ENCODE measurements at regions not wholly inside any gene's neighbourhood (a gene's known extent, or its start where the extent isn't known, plus 50 kb on each side); places are given as distances from the start of the nearest gene placed in this dataset.

DNA sequence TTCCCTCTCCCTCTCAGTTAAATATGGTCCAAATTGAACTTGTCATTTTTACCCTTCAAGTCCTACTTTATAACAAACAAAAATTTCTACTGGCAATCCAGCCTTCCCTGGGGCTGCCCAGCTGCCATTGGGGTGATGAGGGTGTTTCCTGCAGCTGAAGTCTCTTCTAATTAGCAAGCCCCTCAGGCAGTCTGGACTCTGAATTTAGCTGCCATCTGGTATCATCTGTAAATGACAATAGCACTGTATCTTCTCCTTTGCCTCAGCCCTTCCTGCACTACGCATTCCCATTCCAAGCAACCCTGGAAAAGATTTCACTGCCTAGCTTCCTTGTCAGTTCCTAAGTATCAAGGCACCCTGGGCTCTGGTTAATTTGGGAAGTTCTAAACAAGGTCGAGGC, 331.1 kb upstream of the KLF12 start (continued):
- TF ChIP-seq, protein P1, sequence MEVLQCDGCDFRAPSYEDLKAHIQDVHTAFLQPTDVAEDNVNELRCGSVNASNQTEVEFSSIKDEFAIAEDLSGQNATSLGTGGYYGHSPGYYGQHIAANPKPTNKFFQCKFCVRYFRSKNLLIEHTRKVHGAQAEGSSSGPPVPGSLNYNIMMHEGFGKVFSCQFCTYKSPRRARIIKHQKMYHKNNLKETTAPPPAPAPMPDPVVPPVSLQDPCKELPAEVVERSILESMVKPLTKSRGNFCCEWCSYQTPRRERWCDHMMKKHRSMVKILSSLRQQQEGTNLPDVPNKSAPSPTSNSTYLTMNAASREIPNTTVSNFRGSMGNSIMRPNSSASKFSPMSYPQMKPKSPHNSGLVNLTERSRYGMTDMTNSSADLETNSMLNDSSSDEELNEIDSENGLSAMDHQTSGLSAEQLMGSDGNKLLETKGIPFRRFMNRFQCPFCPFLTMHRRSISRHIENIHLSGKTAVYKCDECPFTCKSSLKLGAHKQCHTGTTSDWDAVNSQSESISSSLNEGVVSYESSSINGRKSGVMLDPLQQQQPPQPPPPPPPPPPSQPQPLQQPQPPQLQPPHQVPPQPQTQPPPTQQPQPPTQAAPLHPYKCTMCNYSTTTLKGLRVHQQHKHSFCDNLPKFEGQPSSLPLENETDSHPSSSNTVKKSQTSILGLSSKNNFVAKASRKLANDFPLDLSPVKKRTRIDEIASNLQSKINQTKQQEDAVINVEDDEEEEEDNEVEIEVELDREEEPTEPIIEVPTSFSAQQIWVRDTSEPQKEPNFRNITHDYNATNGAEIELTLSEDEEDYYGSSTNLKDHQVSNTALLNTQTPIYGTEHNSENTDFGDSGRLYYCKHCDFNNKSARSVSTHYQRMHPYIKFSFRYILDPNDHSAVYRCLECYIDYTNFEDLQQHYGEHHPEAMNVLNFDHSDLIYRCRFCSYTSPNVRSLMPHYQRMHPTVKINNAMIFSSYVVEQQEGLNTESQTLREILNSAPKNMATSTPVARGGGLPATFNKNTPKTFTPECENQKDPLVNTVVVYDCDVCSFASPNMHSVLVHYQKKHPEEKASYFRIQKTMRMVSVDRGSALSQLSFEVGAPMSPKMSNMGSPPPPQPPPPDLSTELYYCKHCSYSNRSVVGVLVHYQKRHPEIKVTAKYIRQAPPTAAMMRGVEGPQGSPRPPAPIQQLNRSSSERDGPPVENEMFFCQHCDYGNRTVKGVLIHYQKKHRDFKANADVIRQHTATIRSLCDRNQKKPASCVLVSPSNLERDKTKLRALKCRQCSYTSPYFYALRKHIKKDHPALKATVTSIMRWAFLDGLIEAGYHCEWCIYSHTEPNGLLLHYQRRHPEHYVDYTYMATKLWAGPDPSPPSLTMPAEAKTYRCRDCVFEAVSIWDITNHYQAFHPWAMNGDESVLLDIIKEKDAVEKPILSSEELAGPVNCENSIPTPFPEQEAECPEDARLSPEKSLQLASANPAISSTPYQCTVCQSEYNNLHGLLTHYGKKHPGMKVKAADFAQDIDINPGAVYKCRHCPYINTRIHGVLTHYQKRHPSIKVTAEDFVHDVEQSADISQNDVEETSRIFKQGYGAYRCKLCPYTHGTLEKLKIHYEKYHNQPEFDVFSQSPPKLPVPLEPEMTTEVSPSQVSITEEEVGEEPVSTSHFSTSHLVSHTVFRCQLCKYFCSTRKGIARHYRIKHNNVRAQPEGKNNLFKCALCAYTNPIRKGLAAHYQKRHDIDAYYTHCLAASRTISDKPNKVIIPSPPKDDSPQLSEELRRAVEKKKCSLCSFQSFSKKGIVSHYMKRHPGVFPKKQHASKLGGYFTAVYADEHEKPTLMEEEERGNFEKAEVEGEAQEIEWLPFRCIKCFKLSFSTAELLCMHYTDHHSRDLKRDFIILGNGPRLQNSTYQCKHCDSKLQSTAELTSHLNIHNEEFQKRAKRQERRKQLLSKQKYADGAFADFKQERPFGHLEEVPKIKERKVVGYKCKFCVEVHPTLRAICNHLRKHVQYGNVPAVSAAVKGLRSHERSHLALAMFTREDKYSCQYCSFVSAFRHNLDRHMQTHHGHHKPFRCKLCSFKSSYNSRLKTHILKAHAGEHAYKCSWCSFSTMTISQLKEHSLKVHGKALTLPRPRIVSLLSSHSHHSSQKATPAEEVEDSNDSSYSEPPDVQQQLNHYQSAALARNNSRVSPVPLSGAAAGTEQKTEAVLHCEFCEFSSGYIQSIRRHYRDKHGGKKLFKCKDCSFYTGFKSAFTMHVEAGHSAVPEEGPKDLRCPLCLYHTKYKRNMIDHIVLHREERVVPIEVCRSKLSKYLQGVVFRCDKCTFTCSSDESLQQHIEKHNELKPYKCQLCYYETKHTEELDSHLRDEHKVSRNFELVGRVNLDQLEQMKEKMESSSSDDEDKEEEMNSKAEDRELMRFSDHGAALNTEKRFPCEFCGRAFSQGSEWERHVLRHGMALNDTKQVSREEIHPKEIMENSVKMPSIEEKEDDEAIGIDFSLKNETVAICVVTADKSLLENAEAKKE (CRISPR knock-in tag; IDR thresholded peaks at IDR 0.05), result no peak
- TF ChIP-seq, protein P2, sequence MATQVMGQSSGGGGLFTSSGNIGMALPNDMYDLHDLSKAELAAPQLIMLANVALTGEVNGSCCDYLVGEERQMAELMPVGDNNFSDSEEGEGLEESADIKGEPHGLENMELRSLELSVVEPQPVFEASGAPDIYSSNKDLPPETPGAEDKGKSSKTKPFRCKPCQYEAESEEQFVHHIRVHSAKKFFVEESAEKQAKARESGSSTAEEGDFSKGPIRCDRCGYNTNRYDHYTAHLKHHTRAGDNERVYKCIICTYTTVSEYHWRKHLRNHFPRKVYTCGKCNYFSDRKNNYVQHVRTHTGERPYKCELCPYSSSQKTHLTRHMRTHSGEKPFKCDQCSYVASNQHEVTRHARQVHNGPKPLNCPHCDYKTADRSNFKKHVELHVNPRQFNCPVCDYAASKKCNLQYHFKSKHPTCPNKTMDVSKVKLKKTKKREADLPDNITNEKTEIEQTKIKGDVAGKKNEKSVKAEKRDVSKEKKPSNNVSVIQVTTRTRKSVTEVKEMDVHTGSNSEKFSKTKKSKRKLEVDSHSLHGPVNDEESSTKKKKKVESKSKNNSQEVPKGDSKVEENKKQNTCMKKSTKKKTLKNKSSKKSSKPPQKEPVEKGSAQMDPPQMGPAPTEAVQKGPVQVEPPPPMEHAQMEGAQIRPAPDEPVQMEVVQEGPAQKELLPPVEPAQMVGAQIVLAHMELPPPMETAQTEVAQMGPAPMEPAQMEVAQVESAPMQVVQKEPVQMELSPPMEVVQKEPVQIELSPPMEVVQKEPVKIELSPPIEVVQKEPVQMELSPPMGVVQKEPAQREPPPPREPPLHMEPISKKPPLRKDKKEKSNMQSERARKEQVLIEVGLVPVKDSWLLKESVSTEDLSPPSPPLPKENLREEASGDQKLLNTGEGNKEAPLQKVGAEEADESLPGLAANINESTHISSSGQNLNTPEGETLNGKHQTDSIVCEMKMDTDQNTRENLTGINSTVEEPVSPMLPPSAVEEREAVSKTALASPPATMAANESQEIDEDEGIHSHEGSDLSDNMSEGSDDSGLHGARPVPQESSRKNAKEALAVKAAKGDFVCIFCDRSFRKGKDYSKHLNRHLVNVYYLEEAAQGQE (IDR thresholded peaks at IDR 0.05; ENCODE audit: unreplicated experiment), result no peak

DNA sequence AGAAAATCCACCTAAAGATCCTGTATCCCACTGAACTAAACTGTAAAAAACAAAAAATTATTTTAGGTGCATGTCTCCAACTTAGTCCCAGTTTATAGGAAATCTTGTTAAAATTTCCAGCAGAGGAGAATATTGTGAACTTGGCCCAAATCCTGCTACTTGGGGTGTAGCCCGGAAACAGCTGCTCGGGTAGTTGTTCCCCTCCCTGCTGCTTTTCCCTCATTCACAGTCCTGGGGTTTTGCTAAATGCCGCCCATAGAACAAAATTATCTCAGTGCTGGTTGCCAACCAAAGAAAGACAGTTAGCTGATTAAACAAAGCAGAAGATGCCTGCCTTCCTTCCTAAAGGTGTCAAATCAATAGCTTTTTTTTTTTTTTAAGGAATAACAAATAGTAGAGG, 330.5 kb upstream of the KLF12 start:
- H3K9me3 Mint-ChIP-seq, result no peaks in the 10 kb centered on the region
- H4K20me1 ChIP-seq (replicated peaks; ENCODE audit: insufficient read depth), result no peaks in the 10 kb centered on the region
- H3K4me1 ChIP-seq (ENCODE audit: insufficient read depth), result peaks cover 12% of the 10 kb centered on the region; the same call in 1 of the 2 replicates
- no peak overlapping the region for H3K4me3 ChIP-seq
- peaks cover 21% of the 10 kb centered on the region for H3K4me1 Mint-ChIP-seq
- H3K4me2 ChIP-seq, result no peak overlapping the region
- no peaks in the 10 kb centered on the region for H3K27me3 ChIP-seq (ENCODE audit: insufficient read depth)
- DNase-seq (ENCODE audit: low spot score) (no peak), ATAC-seq (no peak)
- H3K27ac Mint-ChIP-seq, result no peak overlapping the region
- no peaks in the 10 kb centered on the region for H3F3A ChIP-seq (replicated peaks; ENCODE audit: low read depth)
- H3K36me3 Mint-ChIP-seq (ENCODE audit: low read depth), result no peaks in the 10 kb centered on the region
- H3K27me3 Mint-ChIP-seq (ENCODE audit: insufficient read depth, low read depth, poor library complexity), result no peaks in the 10 kb centered on the region
- H3K4me3 Mint-ChIP-seq, result no peak overlapping the region
- H3K79me2 ChIP-seq (replicated peaks; ENCODE audit: insufficient read depth), result no peaks in the 10 kb centered on the region
- 0 out of 2 replicates have a peak, but pooled peaks cover 6% of the 10 kb centered on the region for H3K9me2 ChIP-seq (ENCODE audit: insufficient read depth)
- 0 out of 2 replicates have a peak overlapping the region, but pooled peaks have one; percentile 65 for H2AFZ ChIP-seq
- no peaks in the 10 kb centered on the region for H3K36me3 ChIP-seq (ENCODE audit: insufficient read depth)
- no peak overlapping the region for H3K27ac ChIP-seq (ENCODE audit: low read depth)
- TF ChIP-seq EZH2 (IDR thresholded peaks at IDR 0.05; ENCODE audit: low read depth, unreplicated experiment) (no peak), EZH2phosphoT487 (IDR thresholded peaks at IDR 0.05; ENCODE audit: unreplicated experiment) (no peak), POLR2AphosphoS5 (IDR thresholded peaks at IDR 0.05; ENCODE audit: low read depth) (no peak), NANOG (IDR thresholded peaks at IDR 0.05; ENCODE audit: borderline replicate concordance) (no peak)
- TF ChIP-seq, protein P1 (CRISPR knock-in tag; IDR thresholded peaks at IDR 0.05), result no peak
